ENCODE measurements at regions not wholly inside any gene's neighbourhood (a gene's known extent, or its start where the extent isn't known, plus 50 kb on each side); places are given as distances from the start of the nearest gene placed in this dataset.

GRCh38 chr1:222987674-222988076 is 155.4 kb downstream of the TLR5 start:
- H3K4me1 ChIP-seq (replicated peaks in 1 of 4; ENCODE audit: control insufficient read depth in 3 of 4, insufficient read depth in 4 of 4, low read length in 3 of 4), result no peaks in the 10 kb centered on the region
- H3K18ac ChIP-seq (ENCODE audit: extremely low read depth, low read length), result no peak overlapping the region
- no peaks in the 10 kb centered on the region for H3K23me2 ChIP-seq (ENCODE audit: low read depth, low read length)
- FAIRE-seq (no peak), DNase-seq (ENCODE audit: low read depth in 1 of 2, low spot score in 2 of 2) (no peak)
- no peak overlapping the region for H2BK20ac ChIP-seq (ENCODE audit: low read length)
- H3K79me1 ChIP-seq (ENCODE audit: low read depth, low read length), result no peaks in the 10 kb centered on the region
- H2AFZ ChIP-seq (ENCODE audit: low read length), result no peak overlapping the region
- no peak overlapping the region for H4K5ac ChIP-seq (ENCODE audit: insufficient read length, low read depth, low read length)
- H2BK15ac ChIP-seq (ENCODE audit: low read length), result no peak overlapping the region
- no peaks in the 10 kb centered on the region for H4K20me1 ChIP-seq (replicated peaks in 1 of 2; ENCODE audit: control insufficient read depth in 1 of 2, insufficient read depth in 2 of 2, low read length in 2 of 2)
- no peak overlapping the region for H2AK5ac ChIP-seq (ENCODE audit: low read depth, low read length)
- H3K9me3 ChIP-seq (ENCODE audit: insufficient read depth in 2 of 2, low read depth in 1 of 2, low read length in 1 of 2), result no peaks in the 10 kb centered on the region
- no peak overlapping the region for H3K27ac ChIP-seq (ENCODE audit: low read depth, low read length)
- H2BK120ac ChIP-seq (replicated peaks; ENCODE audit: low read depth, low read length), result no peak overlapping the region
- H3K4me3 ChIP-seq (ENCODE audit: extremely low read depth in 1 of 4, insufficient read depth in 2 of 4, low read depth in 3 of 4, low read length in 4 of 4), result no peak overlapping the region
- no peak overlapping the region for H4K8ac ChIP-seq (ENCODE audit: extremely low read depth, insufficient read depth, low read length)
- no peak overlapping the region for H2BK5ac ChIP-seq (ENCODE audit: low read depth, low read length)
- no peak overlapping the region for H3K4me2 ChIP-seq (ENCODE audit: insufficient read depth in 1 of 2, low read depth in 2 of 2, low read length in 2 of 2)
- no peaks in the 10 kb centered on the region for H3K27me3 ChIP-seq (replicated peaks in 1 of 4; ENCODE audit: control insufficient read depth in 3 of 4, extremely low read depth in 1 of 4, insufficient read depth in 3 of 4, low read length in 3 of 4)
- no peak for TF ChIP-seq ATF3 (IDR thresholded peaks at IDR 0.05; ENCODE audit: insufficient read depth, low read depth, low read length)
- no peak for TF ChIP-seq FOSL1 (IDR thresholded peaks at IDR 0.05; ENCODE audit: insufficient read depth, low read depth, low read length)
- no peak for TF ChIP-seq TAF7 (optimal IDR thresholded peaks at IDR 0.05; ENCODE audit: borderline replicate concordance, low read depth, low read length)
- TF ChIP-seq SRF (IDR thresholded peaks at IDR 0.05; ENCODE audit: low read depth, low read length), result no peak
- no peak for TF ChIP-seq CHD1 (IDR thresholded peaks at IDR 0.05; ENCODE audit: low read depth, low read length)
- no peak for TF ChIP-seq ATF2 (IDR thresholded peaks at IDR 0.05; ENCODE audit: low read length)
- TF ChIP-seq KDM5A (IDR thresholded peaks at IDR 0.05; ENCODE audit: low read length), result no peak
- no peak overlapping the region for H3K56ac ChIP-seq (replicated peaks; ENCODE audit: insufficient read length, low read depth, low read length)
- no peak overlapping the region for H3K14ac ChIP-seq (ENCODE audit: insufficient read length)
- H2BK12ac ChIP-seq (ENCODE audit: low read depth, low read length), result no peak overlapping the region
- no peak overlapping the region for H3K9ac ChIP-seq (replicated peaks in 1 of 4; ENCODE audit: extremely low read depth in 1 of 4, low read depth in 3 of 4, low read length in 3 of 4)
- ChIA-PET CTCF (ENCODE audit: partially characterized antibody) (interaction anchor here (0.6 to 1.1 kb wide), 2 partner anchors 8 to 193 kb away, joined by 3 to 4 read pairs; no protein-coding TSS in a partner anchor), POLR2A (ENCODE audit: partially characterized antibody) (no interaction called here)
- no peak overlapping the region for H4K91ac ChIP-seq (replicated peaks; ENCODE audit: insufficient read length, low read length)
- H3K4ac ChIP-seq (replicated peaks; ENCODE audit: insufficient read length, low read depth, low read length), result no peak overlapping the region
- no peak overlapping the region for H3K23ac ChIP-seq (ENCODE audit: insufficient read length)
- H3K36me3 ChIP-seq (ENCODE audit: control insufficient read depth in 2 of 4, insufficient read depth in 4 of 4, low read length in 3 of 4), result no peaks in the 10 kb centered on the region
- no peaks in the 10 kb centered on the region for H3K79me2 ChIP-seq (ENCODE audit: control insufficient read depth in 1 of 2, insufficient read depth in 2 of 2, low read length in 2 of 2)
